ENCODE measurements at regions not wholly inside any gene's neighbourhood (a gene's known extent, or its start where the extent isn't known, plus 50 kb on each side); places are given as distances from the start of the nearest gene placed in this dataset.

- TF ChIP-seq CTCF (conservative IDR thresholded peaks at IDR 0.05) = no peak
- H3K27ac Mint-ChIP-seq = no peak overlapping the region
- no peaks in the 10 kb centered on the region for H3K9me3 Mint-ChIP-seq
- H3K9me3 ChIP-seq (ENCODE audit: control insufficient read depth, low read length) = no peaks in the 10 kb centered on the region
- H3K27me3 ChIP-seq (ENCODE audit: control insufficient read depth, insufficient read depth, low read length, poor library complexity, severe bottlenecking) = no peaks in the 10 kb centered on the region
- H3K9ac ChIP-seq (ENCODE audit: extremely low read depth, low read length, poor library complexity, severe bottlenecking) = no peak overlapping the region
- no peaks in the 10 kb centered on the region for H3K36me3 Mint-ChIP-seq (ENCODE audit: low read depth)
- no peak overlapping the region for H3K4me3 Mint-ChIP-seq
- H3K4me3 ChIP-seq (ENCODE audit: low read length) = no peak overlapping the region
- WGBS, 2 experiments (ENCODE audit: insufficient coverage in 1 of 2, insufficient read length in 1 of 2) = 79% methylated on average over 2 of the region's 2 CpGs; no CpG with 5 or more reads in 1 of the 2 experiments
- DNase-seq = no peak
- no peak overlapping the region for H3K27ac ChIP-seq (ENCODE audit: low read depth, low read length)
- no peaks in the 10 kb centered on the region for H3K4me1 Mint-ChIP-seq
- no peaks in the 10 kb centered on the region for H3K36me3 ChIP-seq (ENCODE audit: control insufficient read depth, insufficient read depth, low read length)
- peaks cover 2% of the 10 kb centered on the region for H3K27me3 Mint-ChIP-seq (ENCODE audit: insufficient read depth)
- no peaks in the 10 kb centered on the region for H3K4me1 ChIP-seq (ENCODE audit: control insufficient read depth, insufficient read depth, low read length)
Measured at GRCh38 chr1:193372553-193372952, 186.1 kb upstream of the B3GALT2 start.

- Histone ChIP-seq H3K4me1 (ENCODE audit: control insufficient read depth, insufficient read depth, low read length) (no peaks in the 10 kb centered on the region), H3K9ac (ENCODE audit: extremely low read depth, low read length, poor library complexity, severe bottlenecking) (no peak overlapping the region), H3K27ac (ENCODE audit: low read depth, low read length) (no peak overlapping the region), H3K27me3 (ENCODE audit: control insufficient read depth, insufficient read depth, low read length, poor library complexity, severe bottlenecking) (no peaks in the 10 kb centered on the region), H3K9me3 (ENCODE audit: control insufficient read depth, low read length) (no peaks in the 10 kb centered on the region), H3K36me3 (ENCODE audit: control insufficient read depth, insufficient read depth, low read length) (no peaks in the 10 kb centered on the region), H3K4me3 (ENCODE audit: low read length) (no peak overlapping the region)
- Mint-ChIP-seq H3K36me3 (ENCODE audit: low read depth) (no peaks in the 10 kb centered on the region), H3K9me3 (no peaks in the 10 kb centered on the region), H3K4me3 (no peak overlapping the region), H3K27me3 (ENCODE audit: insufficient read depth) (no peaks in the 10 kb centered on the region), H3K27ac (no peak overlapping the region), H3K4me1 (no peaks in the 10 kb centered on the region)
- no peak for DNase-seq
- WGBS, 2 experiments (ENCODE audit: insufficient coverage in 1 of 2, insufficient read length in 1 of 2) = 87% methylated on average over 4 to 5 of the region's 5 CpGs
- no peak for TF ChIP-seq CTCF (conservative IDR thresholded peaks at IDR 0.05)
Measured at GRCh38 chr1:193368302-193368701, 181.9 kb upstream of the B3GALT2 start.

GRCh38 chr1:193367863-193368262 is 181.4 kb upstream of the B3GALT2 start:
- H3K9ac ChIP-seq (ENCODE audit: extremely low read depth, low read length, poor library complexity, severe bottlenecking) = no peak overlapping the region
- H3K36me3 Mint-ChIP-seq (ENCODE audit: low read depth) = no peaks in the 10 kb centered on the region
- 93% methylated on average over 1 of the region's 1 CpG; no CpG with 5 or more reads in 1 of the 2 experiments for WGBS, 2 experiments (ENCODE audit: insufficient coverage in 1 of 2, insufficient read length in 1 of 2)

More at GRCh38 chr1:193367863-193368262, 181.4 kb upstream of the B3GALT2 start:
- no peaks in the 10 kb centered on the region for H3K27me3 ChIP-seq (ENCODE audit: control insufficient read depth, insufficient read depth, low read length, poor library complexity, severe bottlenecking)
- no peaks in the 10 kb centered on the region for H3K36me3 ChIP-seq (ENCODE audit: control insufficient read depth, insufficient read depth, low read length)
- Mint-ChIP-seq H3K9me3 (no peaks in the 10 kb centered on the region), H3K27me3 (ENCODE audit: insufficient read depth) (no peaks in the 10 kb centered on the region), H3K27ac (no peak overlapping the region), H3K4me3 (no peak overlapping the region), H3K4me1 (no peaks in the 10 kb centered on the region)
- no peak for DNase-seq
- H3K9me3 ChIP-seq (ENCODE audit: control insufficient read depth, low read length) = no peaks in the 10 kb centered on the region
- no peak for TF ChIP-seq CTCF (conservative IDR thresholded peaks at IDR 0.05)
- no peak overlapping the region for H3K27ac ChIP-seq (ENCODE audit: low read depth, low read length)
- H3K4me1 ChIP-seq (ENCODE audit: control insufficient read depth, insufficient read depth, low read length) = no peaks in the 10 kb centered on the region
- no peak overlapping the region for H3K4me3 ChIP-seq (ENCODE audit: low read length)
